SU-DHL-6 (cell line): ENCODE measurements at regions not wholly inside any gene's neighbourhood (a gene's known extent, or its start where the extent isn't known, plus 50 kb on each side); places are given as distances from the start of the nearest gene placed in this dataset.

Experiments
- H2AFZ ChIP-seq: fragments of 200-600 bp; sonication (generic); 2 replicates; pipeline ENCODE4 v1.6.1; 2014; ENCODE audit warnings: low read depth, mild to moderate bottlenecking, moderate library complexity, mixed read lengths, antibody characterized with exemption, low read length; ENCODE audit not compliant: severe bottlenecking
- H3F3A ChIP-seq: fragments of 200-600 bp; shearing (Covaris generic); 2 replicates; pipeline ENCODE4 v1.6.0; 2016; ENCODE audit warnings: antibody characterized with exemption, mild to moderate bottlenecking; ENCODE audit not compliant: insufficient read depth
- H3K27ac ChIP-seq: fragments of 200-600 bp; sonication (generic); 2 replicates; pipeline ENCODE4 v1.5.1; 2016; ENCODE audit warnings: low read depth, mild to moderate bottlenecking, low read length, moderate library complexity, mixed read lengths
- H3K27me3 ChIP-seq: fragments of 200-600 bp; sonication (generic), shearing (Covaris generic); 2 replicates; pipeline ENCODE4 v1.6.0; 2014; ENCODE audit warnings: mild to moderate bottlenecking, low read length
- H3K36me3 ChIP-seq: fragments of 200-600 bp; sonication (generic); 2 replicates; pipeline ENCODE4 v1.6.1; 2014; ENCODE audit warnings: mild to moderate bottlenecking, low read length, mixed read lengths
- H3K4me2 ChIP-seq: fragments of 300-600, 200-600 bp; shearing (Covaris generic), sonication (generic); 2 replicates; pipeline ENCODE4 v1.6.0; 2014; ENCODE audit warnings: low read length, low read depth, mild to moderate bottlenecking; ENCODE audit not compliant: poor library complexity, severe bottlenecking
- H3K4me3 ChIP-seq: fragments of 200-600 bp; sonication (generic); 2 replicates; pipeline ENCODE4 v1.5.1; 2014; ENCODE audit warnings: antibody characterized with exemption, low read length, mild to moderate bottlenecking, mixed read lengths; ENCODE audit not compliant: insufficient read depth, poor library complexity, severe bottlenecking
- H3K79me2 ChIP-seq: fragments of 200-600 bp; sonication (generic); 2 replicates; pipeline ENCODE4 v1.6.1; 2014; ENCODE audit warnings: mild to moderate bottlenecking, low read length, moderate library complexity; ENCODE audit not compliant: insufficient read depth
- H3K9ac ChIP-seq: fragments of 200-600 bp; sonication (generic); 2 replicates; pipeline ENCODE4 v1.7.0; 2014; ENCODE audit warnings: mild to moderate bottlenecking, low read length
- H3K9me2 ChIP-seq: fragments of 200-600 bp; sonication (generic); replicated peaks from 2 replicates; pipeline ENCODE4 v1.6.1; 2014; ENCODE audit warnings: low read length; ENCODE audit not compliant: insufficient read depth
- H3K9me3 ChIP-seq: fragments of 200-600 bp; sonication (generic); 2 replicates; pipeline ENCODE4 v1.6.1; 2014; ENCODE audit warnings: low read length, mixed read lengths; ENCODE audit not compliant: insufficient read depth
- H4K20me1 ChIP-seq: fragments of 200-600 bp; sonication (generic); 2 replicates; pipeline ENCODE4 v1.6.1; 2014; ENCODE audit warnings: low read depth, mild to moderate bottlenecking, antibody characterized with exemption, low read length, moderate library complexity, mixed read lengths
- CTCF ChIP-seq: fragments of 200-600 bp; sonication (generic); IDR thresholded peaks from one replicate; pipeline ENCODE4 v1.5.1; 2017; ENCODE audit warnings: antibody characterized with exemption, mild to moderate bottlenecking, low read length, moderate library complexity; ENCODE audit not compliant: insufficient read depth, poor library complexity, severe bottlenecking
- EZH2phosphoT487 ChIP-seq: fragments of 200-600 bp; sonication (generic), shearing (Covaris generic); conservative IDR thresholded peaks from 2 replicates; pipeline ENCODE4 v1.6.1; 2018; ENCODE audit warnings: mild to moderate bottlenecking, antibody characterized with exemption, low read length, moderate library complexity, mixed read lengths

GRCh38 chr5:82785456-82785855 is 291.7 kb downstream of the TMEM167A start:
- H3K4me3 ChIP-seq: no peak overlapping the region
- H3K27me3 ChIP-seq: no peaks in the 10 kb centered on the region
- no peaks in the 10 kb centered on the region for H3K79me2 ChIP-seq
- no peaks in the 10 kb centered on the region for H3F3A ChIP-seq
- no peak overlapping the region for H3K9ac ChIP-seq
- H3K36me3 ChIP-seq: no peaks in the 10 kb centered on the region
- no peaks in the 10 kb centered on the region for H4K20me1 ChIP-seq
- H3K9me3 ChIP-seq: no peaks in the 10 kb centered on the region
- no peak overlapping the region for H3K27ac ChIP-seq
- H3K4me2 ChIP-seq: no peak overlapping the region
- H2AFZ ChIP-seq: no peak overlapping the region
- no peak for TF ChIP-seq CTCF
- no peak for TF ChIP-seq EZH2phosphoT487
- no peaks in the 10 kb centered on the region for H3K9me2 ChIP-seq

GRCh38 chr5:82784521-82784920 is 292.7 kb downstream of the TMEM167A start:
- TF ChIP-seq CTCF (no peak), EZH2phosphoT487 (no peak)
- H3K36me3 ChIP-seq: no peaks in the 10 kb centered on the region
- H3K9me3 ChIP-seq: no peaks in the 10 kb centered on the region

GRCh38 chr5:82777106-82777505 is 300.1 kb downstream of the TMEM167A start:
- Histone ChIP-seq H3K27me3 (no peaks in the 10 kb centered on the region), H3K4me2 (no peak overlapping the region), H3K36me3 (no peaks in the 10 kb centered on the region), H4K20me1 (no peaks in the 10 kb centered on the region), H3K9ac (no peak overlapping the region), H3K79me2 (no peaks in the 10 kb centered on the region), H3K9me2 (no peaks in the 10 kb centered on the region), H3K9me3 (no peaks in the 10 kb centered on the region), H3K27ac (no peak overlapping the region), H2AFZ (no peak overlapping the region), H3K4me3 (no peak overlapping the region), H3F3A (no peaks in the 10 kb centered on the region)
- TF ChIP-seq CTCF: no peak
- no peak for TF ChIP-seq EZH2phosphoT487

More at GRCh38 chr5:82784521-82784920, 292.7 kb downstream of the TMEM167A start:
- H3K9ac ChIP-seq: no peak overlapping the region
- H3K4me2 ChIP-seq: no peak overlapping the region
- H3K27ac ChIP-seq: no peak overlapping the region
- H3K27me3 ChIP-seq: no peaks in the 10 kb centered on the region
- no peak overlapping the region for H3K4me3 ChIP-seq
- no peaks in the 10 kb centered on the region for H4K20me1 ChIP-seq
- no peaks in the 10 kb centered on the region for H3K79me2 ChIP-seq
- no peaks in the 10 kb centered on the region for H3F3A ChIP-seq
- no peaks in the 10 kb centered on the region for H3K9me2 ChIP-seq
- no peak overlapping the region for H2AFZ ChIP-seq
